ENCODE measurements at regions not wholly inside any gene's neighbourhood (a gene's known extent, or its start where the extent isn't known, plus 50 kb on each side); places are given as distances from the start of the nearest gene placed in this dataset.
A peak's percentile ranks its signal among the peaks of the same experiment; 100 is the strongest.

- no CpG with 5 or more reads among the region's 2 CpGs for WGBS (ENCODE audit: insufficient coverage, insufficient read length)
- no peaks in the 10 kb centered on the region for H3K27me3 ChIP-seq (ENCODE audit: control insufficient read depth, insufficient read depth, low read length)
- DNase-seq (ENCODE audit: low read depth, low spot score) = no peak
- H3K27ac ChIP-seq (ENCODE audit: low read length) = no peak overlapping the region
- H3K4me3 ChIP-seq (ENCODE audit: low read length) = no peak overlapping the region
- no peaks in the 10 kb centered on the region for H3K36me3 ChIP-seq (ENCODE audit: control insufficient read depth, insufficient read depth, low read length)
- H3K9me3 ChIP-seq (ENCODE audit: control insufficient read depth, insufficient read depth, low read length) = no peaks in the 10 kb centered on the region
- H3K4me1 ChIP-seq (ENCODE audit: control insufficient read depth, insufficient read depth, low read length) = peaks cover 2% of the 10 kb centered on the region; the same call in 1 of the 2 replicates
Measured at GRCh38 chr3:64345371-64345770, 120.1 kb upstream of the PRICKLE2 start.

GRCh38 chr3:64344721-64345207 lies 119.5 kb upstream of the PRICKLE2 start:
- Histone ChIP-seq H3K4me1 (ENCODE audit: control insufficient read depth, insufficient read depth, low read length) (peaks cover 2% of the 10 kb centered on the region; the same call in 1 of the 2 replicates), H3K27me3 (ENCODE audit: control insufficient read depth, insufficient read depth, low read length) (no peaks in the 10 kb centered on the region), H3K27ac (ENCODE audit: low read length) (no peak overlapping the region), H3K36me3 (ENCODE audit: control insufficient read depth, insufficient read depth, low read length) (no peaks in the 10 kb centered on the region), H3K9me3 (ENCODE audit: control insufficient read depth, insufficient read depth, low read length) (no peaks in the 10 kb centered on the region), H3K4me3 (ENCODE audit: low read length) (no peak overlapping the region)
- peak; percentile 52 for DNase-seq (ENCODE audit: low read depth, low spot score)
- WGBS (ENCODE audit: insufficient coverage, insufficient read length) = no CpG with 5 or more reads among the region's 4 CpGs

- peaks cover 2% of the 10 kb centered on the region; the same call in 1 of the 2 replicates for H3K4me1 ChIP-seq (ENCODE audit: control insufficient read depth, insufficient read depth, low read length)
- no CpG with 5 or more reads among the region's 8 CpGs for WGBS (ENCODE audit: insufficient coverage, insufficient read length)
Measured at GRCh38 chr3:64343689-64344430, 118.6 kb upstream of the PRICKLE2 start.

GRCh38 chr3:64342940-64343688 lies 117.8 kb upstream of the PRICKLE2 start:
- Histone ChIP-seq H3K4me3 (ENCODE audit: low read length) (no peak overlapping the region), H3K9me3 (ENCODE audit: control insufficient read depth, insufficient read depth, low read length) (no peaks in the 10 kb centered on the region), H3K27me3 (ENCODE audit: control insufficient read depth, insufficient read depth, low read length) (no peaks in the 10 kb centered on the region), H3K36me3 (ENCODE audit: control insufficient read depth, insufficient read depth, low read length) (no peaks in the 10 kb centered on the region), H3K4me1 (ENCODE audit: control insufficient read depth, insufficient read depth, low read length) (peaks cover 2% of the 10 kb centered on the region; the same call in 1 of the 2 replicates), H3K27ac (ENCODE audit: low read length) (no peak overlapping the region)
- WGBS (ENCODE audit: insufficient coverage, insufficient read length) = no CpG with 5 or more reads among the region's 6 CpGs
- no peak for DNase-seq (ENCODE audit: low read depth, low spot score)

More at GRCh38 chr3:64343689-64344430, 118.6 kb upstream of the PRICKLE2 start:
- Histone ChIP-seq H3K27me3 (ENCODE audit: control insufficient read depth, insufficient read depth, low read length) (no peaks in the 10 kb centered on the region), H3K4me3 (ENCODE audit: low read length) (no peak overlapping the region), H3K36me3 (ENCODE audit: control insufficient read depth, insufficient read depth, low read length) (no peaks in the 10 kb centered on the region), H3K9me3 (ENCODE audit: control insufficient read depth, insufficient read depth, low read length) (no peaks in the 10 kb centered on the region), H3K27ac (ENCODE audit: low read length) (no peak overlapping the region)
- DNase-seq (ENCODE audit: low read depth, low spot score) = no peak

GRCh38 chr3:64341296-64341695 lies 116.0 kb upstream of the PRICKLE2 start:
- WGBS (ENCODE audit: insufficient coverage, insufficient read length) = no CpG with 5 or more reads among the region's 1 CpG

DNA sequence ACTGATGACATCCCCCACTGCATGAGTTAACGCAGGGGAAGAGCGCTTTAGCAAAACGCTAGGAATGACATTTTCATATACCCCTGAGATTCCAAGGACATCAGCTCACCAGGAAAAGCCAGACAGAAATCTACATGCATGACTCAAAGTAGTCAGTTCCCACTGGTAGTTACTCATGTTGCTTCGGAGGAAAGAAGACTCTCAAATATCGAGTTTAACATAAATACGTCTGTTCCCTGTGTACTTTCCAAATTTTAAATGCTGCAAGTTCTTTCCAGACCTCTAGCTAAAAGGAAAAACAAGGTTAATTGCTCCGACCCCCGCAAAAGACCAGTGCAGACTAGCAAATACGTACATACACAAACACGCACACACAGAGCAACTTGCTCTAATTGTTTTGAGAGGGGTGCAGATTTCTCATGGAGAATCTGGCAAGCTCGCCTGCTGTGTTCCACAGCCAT lies 115.4 kb upstream of the PRICKLE2 start:
- H3K27ac ChIP-seq (ENCODE audit: low read length) = no peak overlapping the region
- H3K4me3 ChIP-seq (ENCODE audit: low read length) = no peak overlapping the region
- peaks cover 2% of the 10 kb centered on the region; the same call in 1 of the 2 replicates for H3K4me1 ChIP-seq (ENCODE audit: control insufficient read depth, insufficient read depth, low read length)
- H3K9me3 ChIP-seq (ENCODE audit: control insufficient read depth, insufficient read depth, low read length) = no peaks in the 10 kb centered on the region
- H3K27me3 ChIP-seq (ENCODE audit: control insufficient read depth, insufficient read depth, low read length) = no peaks in the 10 kb centered on the region
- no CpG with 5 or more reads among the region's 11 CpGs for WGBS (ENCODE audit: insufficient coverage, insufficient read length)
- DNase-seq (ENCODE audit: low read depth, low spot score) = no peak
- H3K36me3 ChIP-seq (ENCODE audit: control insufficient read depth, insufficient read depth, low read length) = no peaks in the 10 kb centered on the region

More at GRCh38 chr3:64341296-64341695, 116.0 kb upstream of the PRICKLE2 start:
- Histone ChIP-seq H3K36me3 (ENCODE audit: control insufficient read depth, insufficient read depth, low read length) (no peaks in the 10 kb centered on the region), H3K27ac (ENCODE audit: low read length) (no peak overlapping the region), H3K4me1 (ENCODE audit: control insufficient read depth, insufficient read depth, low read length) (peaks cover 2% of the 10 kb centered on the region; the same call in 1 of the 2 replicates), H3K27me3 (ENCODE audit: control insufficient read depth, insufficient read depth, low read length) (no peaks in the 10 kb centered on the region), H3K9me3 (ENCODE audit: control insufficient read depth, insufficient read depth, low read length) (no peaks in the 10 kb centered on the region), H3K4me3 (ENCODE audit: low read length) (no peak overlapping the region)
- DNase-seq (ENCODE audit: low read depth, low spot score) = no peak

- no peak for DNase-seq (ENCODE audit: low read depth, low spot score)
- Histone ChIP-seq H3K4me1 (ENCODE audit: control insufficient read depth, insufficient read depth, low read length) (no peaks in the 10 kb centered on the region), H3K4me3 (ENCODE audit: low read length) (no peak overlapping the region), H3K36me3 (ENCODE audit: control insufficient read depth, insufficient read depth, low read length) (no peaks in the 10 kb centered on the region), H3K27ac (ENCODE audit: low read length) (no peak overlapping the region), H3K27me3 (ENCODE audit: control insufficient read depth, insufficient read depth, low read length) (no peaks in the 10 kb centered on the region), H3K9me3 (ENCODE audit: control insufficient read depth, insufficient read depth, low read length) (no peaks in the 10 kb centered on the region)
- no CpG with 5 or more reads among the region's 3 CpGs for WGBS (ENCODE audit: insufficient coverage, insufficient read length)
Measured at GRCh38 chr3:64336488-64336887, 111.2 kb upstream of the PRICKLE2 start.

- WGBS (ENCODE audit: insufficient coverage, insufficient read length) = no CpG with 5 or more reads among the region's 9 CpGs
Measured at GRCh38 chr3:64332459-64333350, 107.4 kb upstream of the PRICKLE2 start.

GRCh38 chr3:64331605-64332004 lies 106.3 kb upstream of the PRICKLE2 start:
- no peak overlapping the region for H3K27ac ChIP-seq (ENCODE audit: low read length)
- no peaks in the 10 kb centered on the region for H3K4me1 ChIP-seq (ENCODE audit: control insufficient read depth, insufficient read depth, low read length)
- DNase-seq (ENCODE audit: low read depth, low spot score) = no peak
- no peaks in the 10 kb centered on the region for H3K9me3 ChIP-seq (ENCODE audit: control insufficient read depth, insufficient read depth, low read length)
- H3K27me3 ChIP-seq (ENCODE audit: control insufficient read depth, insufficient read depth, low read length) = no peaks in the 10 kb centered on the region
- WGBS (ENCODE audit: insufficient coverage, insufficient read length) = no CpG with 5 or more reads among the region's 12 CpGs
- H3K36me3 ChIP-seq (ENCODE audit: control insufficient read depth, insufficient read depth, low read length) = no peaks in the 10 kb centered on the region
- H3K4me3 ChIP-seq (ENCODE audit: low read length) = no peak overlapping the region

More at GRCh38 chr3:64332459-64333350, 107.4 kb upstream of the PRICKLE2 start:
- DNase-seq (ENCODE audit: low read depth, low spot score) = no peak
- H3K4me3 ChIP-seq (ENCODE audit: low read length) = no peak overlapping the region
- no peaks in the 10 kb centered on the region for H3K27me3 ChIP-seq (ENCODE audit: control insufficient read depth, insufficient read depth, low read length)
- no peaks in the 10 kb centered on the region for H3K9me3 ChIP-seq (ENCODE audit: control insufficient read depth, insufficient read depth, low read length)
- no peak overlapping the region for H3K27ac ChIP-seq (ENCODE audit: low read length)
- H3K4me1 ChIP-seq (ENCODE audit: control insufficient read depth, insufficient read depth, low read length) = no peaks in the 10 kb centered on the region
- no peaks in the 10 kb centered on the region for H3K36me3 ChIP-seq (ENCODE audit: control insufficient read depth, insufficient read depth, low read length)

DNA sequence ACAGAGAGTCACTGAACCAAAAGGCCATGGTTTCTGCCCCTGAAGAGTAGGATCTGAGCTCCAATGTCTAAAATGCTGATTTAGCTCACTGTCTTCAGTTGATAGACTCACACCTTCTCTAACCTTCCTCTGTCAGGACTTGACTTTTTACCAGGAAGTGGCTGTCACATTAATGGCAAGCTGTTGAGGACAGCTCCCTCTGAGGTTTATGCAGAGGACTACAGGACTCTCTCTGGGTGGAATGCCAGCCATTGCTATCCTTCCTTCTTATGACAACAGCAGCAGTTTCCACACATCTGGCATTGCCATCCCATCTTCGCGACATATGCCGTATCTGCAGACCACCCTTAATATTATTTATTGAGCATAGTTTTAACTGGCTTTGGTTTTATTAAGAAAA lies 103.8 kb upstream of the PRICKLE2 start:
- Histone ChIP-seq H3K36me3 (ENCODE audit: control insufficient read depth, insufficient read depth, low read length) (no peaks in the 10 kb centered on the region), H3K4me1 (ENCODE audit: control insufficient read depth, insufficient read depth, low read length) (no peaks in the 10 kb centered on the region), H3K9me3 (ENCODE audit: control insufficient read depth, insufficient read depth, low read length) (no peaks in the 10 kb centered on the region), H3K27me3 (ENCODE audit: control insufficient read depth, insufficient read depth, low read length) (no peaks in the 10 kb centered on the region), H3K27ac (ENCODE audit: low read length) (no peak overlapping the region), H3K4me3 (ENCODE audit: low read length) (no peak overlapping the region)
- WGBS (ENCODE audit: insufficient coverage, insufficient read length) = no CpG with 5 or more reads among the region's 3 CpGs
- DNase-seq (ENCODE audit: low read depth, low spot score) = no peak

All from iPS DF 6.9 (cell line).